Fibroblast of lung (primary cell): ENCODE measurements at regions not wholly inside any gene's neighbourhood (a gene's known extent, or its start where the extent isn't known, plus 50 kb on each side); places are given as distances from the start of the nearest gene placed in this dataset.

Experiments
- CTCF ChIP-seq, 2 donors: IDR thresholded peaks in 1 of 2; conservative IDR thresholded peaks in 1 of 2; 1 replicate in 1 of 2; 2 replicates in 1 of 2; pipeline ENCODE4 v1.5.1; 2011 to 2012; ENCODE audit warnings: low read length in 2 of 2, control low read depth in 1 of 2, inconsistent platforms in 1 of 2, low read depth in 1 of 2, mild to moderate bottlenecking in 1 of 2
- EZH2 ChIP-seq: IDR thresholded peaks from 2 replicates; pipeline ENCODE4 v1.5.1; 2012; ENCODE audit warnings: low read length, control low read depth, mild to moderate bottlenecking; ENCODE audit errors: missing control alignments

- TF ChIP-seq CTCF (conservative IDR thresholded peaks at IDR 0.05 in 1 of 2, IDR thresholded peaks at IDR 0.05 in 1 of 2; ENCODE audit: low read depth in 1 of 2, low read length in 2 of 2) (no peak), EZH2 (no peak)
Measured at GRCh38 chr6:53412021-53412715, 63.4 kb upstream of the ELOVL5 start.
